ENCODE measurements at regions not wholly inside any gene's neighbourhood (a gene's known extent, or its start where the extent isn't known, plus 50 kb on each side); places are given as distances from the start of the nearest gene placed in this dataset.

DNA sequence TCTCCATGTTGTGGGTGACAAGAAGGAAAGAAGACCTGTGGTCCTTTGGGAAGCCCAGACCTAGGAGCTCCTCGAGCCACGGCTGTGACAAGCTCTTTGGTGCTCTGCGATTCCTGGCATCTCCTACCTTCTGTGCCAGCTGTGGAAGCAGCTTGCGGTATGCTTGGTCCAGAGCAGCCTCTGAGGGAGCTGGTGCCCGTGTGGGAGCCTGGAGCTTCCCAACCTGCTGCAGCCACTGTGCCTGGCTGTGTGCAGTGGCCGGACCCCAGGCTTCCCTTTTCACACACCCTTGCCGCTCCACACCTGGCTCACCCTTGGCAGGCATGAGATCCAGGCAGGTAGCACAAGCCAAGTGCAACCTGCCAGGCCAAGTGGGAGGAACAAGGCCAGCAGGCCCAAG, 1328.6 kb upstream of the SLC39A10 start:
- BruUV-seq (replicated peaks), result no TSS peak
- ChIA-PET CTCF (no interaction called here), POLR2A (ENCODE audit: low non-redundant PET) (no interaction called here)
- no peaks in the 10 kb centered on the region for H3K27me3 ChIP-seq (replicated peaks; ENCODE audit: insufficient read depth, low read depth, low read length, poor library complexity)
- H3K27ac ChIP-seq (ENCODE audit: low read depth, low read length, poor library complexity, severe bottlenecking), result no peak overlapping the region
- TF ChIP-seq, protein P1, sequence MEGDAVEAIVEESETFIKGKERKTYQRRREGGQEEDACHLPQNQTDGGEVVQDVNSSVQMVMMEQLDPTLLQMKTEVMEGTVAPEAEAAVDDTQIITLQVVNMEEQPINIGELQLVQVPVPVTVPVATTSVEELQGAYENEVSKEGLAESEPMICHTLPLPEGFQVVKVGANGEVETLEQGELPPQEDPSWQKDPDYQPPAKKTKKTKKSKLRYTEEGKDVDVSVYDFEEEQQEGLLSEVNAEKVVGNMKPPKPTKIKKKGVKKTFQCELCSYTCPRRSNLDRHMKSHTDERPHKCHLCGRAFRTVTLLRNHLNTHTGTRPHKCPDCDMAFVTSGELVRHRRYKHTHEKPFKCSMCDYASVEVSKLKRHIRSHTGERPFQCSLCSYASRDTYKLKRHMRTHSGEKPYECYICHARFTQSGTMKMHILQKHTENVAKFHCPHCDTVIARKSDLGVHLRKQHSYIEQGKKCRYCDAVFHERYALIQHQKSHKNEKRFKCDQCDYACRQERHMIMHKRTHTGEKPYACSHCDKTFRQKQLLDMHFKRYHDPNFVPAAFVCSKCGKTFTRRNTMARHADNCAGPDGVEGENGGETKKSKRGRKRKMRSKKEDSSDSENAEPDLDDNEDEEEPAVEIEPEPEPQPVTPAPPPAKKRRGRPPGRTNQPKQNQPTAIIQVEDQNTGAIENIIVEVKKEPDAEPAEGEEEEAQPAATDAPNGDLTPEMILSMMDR (conservative IDR thresholded peaks at IDR 0.05; ENCODE audit: low read depth, low read length), result no peak
- TF ChIP-seq EZH2 (IDR thresholded peaks at IDR 0.05; ENCODE audit: borderline replicate concordance, low read depth, low read length, poor library complexity, severe bottlenecking), result no peak
- intact Hi-C loops (cut with micrococcal nuclease; ENCODE audit: unreplicated experiment), result no loop called here
- DNase-seq (ENCODE audit: low spot score), result no peak
- no peaks in the 10 kb centered on the region for H3K9me3 ChIP-seq (ENCODE audit: low read depth, low read length, poor library complexity, severe bottlenecking)
- no peaks in the 10 kb centered on the region for H3K4me1 ChIP-seq (ENCODE audit: insufficient read depth, low read length, poor library complexity, severe bottlenecking)
- H3K36me3 ChIP-seq (ENCODE audit: insufficient read depth, low read length, poor library complexity, severe bottlenecking), result no peaks in the 10 kb centered on the region
- H3K4me3 ChIP-seq (ENCODE audit: low read depth, low read length, poor library complexity, severe bottlenecking), result no peak overlapping the region

- CTCF ChIA-PET, result no interaction called here
- Histone ChIP-seq H3K27me3 (replicated peaks; ENCODE audit: insufficient read depth, low read depth, low read length, poor library complexity) (no peaks in the 10 kb centered on the region), H3K36me3 (ENCODE audit: insufficient read depth, low read length, poor library complexity, severe bottlenecking) (no peaks in the 10 kb centered on the region), H3K4me3 (ENCODE audit: low read depth, low read length, poor library complexity, severe bottlenecking) (no peak overlapping the region), H3K4me1 (ENCODE audit: insufficient read depth, low read length, poor library complexity, severe bottlenecking) (no peaks in the 10 kb centered on the region), H3K9me3 (ENCODE audit: low read depth, low read length, poor library complexity, severe bottlenecking) (no peaks in the 10 kb centered on the region), H3K27ac (ENCODE audit: low read depth, low read length, poor library complexity, severe bottlenecking) (no peak overlapping the region)
- BruUV-seq (replicated peaks), result no TSS peak
- POLR2A ChIA-PET (ENCODE audit: low non-redundant PET), result no interaction called here
- DNase-seq (ENCODE audit: low spot score), result no peak
- TF ChIP-seq, protein P1 (conservative IDR thresholded peaks at IDR 0.05; ENCODE audit: low read depth, low read length), result no peak
- TF ChIP-seq EZH2 (IDR thresholded peaks at IDR 0.05; ENCODE audit: borderline replicate concordance, low read depth, low read length, poor library complexity, severe bottlenecking), result no peak
- intact Hi-C loops (cut with micrococcal nuclease; ENCODE audit: unreplicated experiment), result no loop called here
Observed at GRCh38 chr2:194327196-194327888, 1329.7 kb upstream of the SLC39A10 start.

GRCh38 chr2:194323740-194324139, 1333.3 kb upstream of the SLC39A10 start:
- no peak for DNase-seq (ENCODE audit: low spot score)
- TF ChIP-seq, protein P1 (conservative IDR thresholded peaks at IDR 0.05; ENCODE audit: low read depth, low read length), result no peak
- no peak for TF ChIP-seq EZH2 (IDR thresholded peaks at IDR 0.05; ENCODE audit: borderline replicate concordance, low read depth, low read length, poor library complexity, severe bottlenecking)
- BruUV-seq (replicated peaks), result no TSS peak
- intact Hi-C loops (cut with micrococcal nuclease; ENCODE audit: unreplicated experiment), result no loop called here
- Histone ChIP-seq H3K9me3 (ENCODE audit: low read depth, low read length, poor library complexity, severe bottlenecking) (no peaks in the 10 kb centered on the region), H3K4me1 (ENCODE audit: insufficient read depth, low read length, poor library complexity, severe bottlenecking) (no peaks in the 10 kb centered on the region), H3K27me3 (replicated peaks; ENCODE audit: insufficient read depth, low read depth, low read length, poor library complexity) (no peaks in the 10 kb centered on the region), H3K36me3 (ENCODE audit: insufficient read depth, low read length, poor library complexity, severe bottlenecking) (no peaks in the 10 kb centered on the region), H3K27ac (ENCODE audit: low read depth, low read length, poor library complexity, severe bottlenecking) (no peak overlapping the region), H3K4me3 (ENCODE audit: low read depth, low read length, poor library complexity, severe bottlenecking) (no peak overlapping the region)
- POLR2A ChIA-PET (ENCODE audit: low non-redundant PET), result no interaction called here
- CTCF ChIA-PET, result no interaction called here
